Hematopoietic multipotent progenitor cell treated with erythropoietin and hydrocortisone succinate and interleukin-3 and kit ligand, for 4 days (in vitro differentiated cells): ENCODE measurements at regions not wholly inside any gene's neighbourhood (a gene's known extent, or its start where the extent isn't known, plus 50 kb on each side); places are given as distances from the start of the nearest gene placed in this dataset.
"Not testable (repeated sequence)": the region's sequence is repeated elsewhere in the genome, so short reads cannot be mapped to it uniquely, and the experiment has no call there.

Source experiments
- DNase-seq: peaks from one replicate; pipeline ENCODE4 v3.0.0-alpha.2; 2015

DNA sequence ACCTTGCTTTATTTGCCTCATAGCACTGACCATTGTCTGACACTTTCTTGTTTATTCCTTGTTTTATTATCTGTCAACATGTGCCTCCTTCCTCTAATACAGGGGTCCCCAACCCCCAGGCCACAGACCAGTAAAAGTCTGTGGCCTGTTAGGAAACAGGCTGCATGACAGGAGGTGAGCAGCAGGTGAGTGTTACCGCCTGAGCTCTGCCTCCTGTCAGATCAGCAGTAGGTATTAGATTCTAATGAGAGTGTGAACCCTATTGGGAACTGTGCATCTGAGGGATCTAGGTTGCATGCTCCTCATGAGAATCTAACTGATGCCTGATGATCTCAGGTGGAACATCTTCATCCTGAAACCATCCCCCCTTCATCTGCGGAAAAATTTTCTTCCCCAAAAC lies 228.0 kb downstream of the HINT1 start:
- DNase-seq: no peak

DNA sequence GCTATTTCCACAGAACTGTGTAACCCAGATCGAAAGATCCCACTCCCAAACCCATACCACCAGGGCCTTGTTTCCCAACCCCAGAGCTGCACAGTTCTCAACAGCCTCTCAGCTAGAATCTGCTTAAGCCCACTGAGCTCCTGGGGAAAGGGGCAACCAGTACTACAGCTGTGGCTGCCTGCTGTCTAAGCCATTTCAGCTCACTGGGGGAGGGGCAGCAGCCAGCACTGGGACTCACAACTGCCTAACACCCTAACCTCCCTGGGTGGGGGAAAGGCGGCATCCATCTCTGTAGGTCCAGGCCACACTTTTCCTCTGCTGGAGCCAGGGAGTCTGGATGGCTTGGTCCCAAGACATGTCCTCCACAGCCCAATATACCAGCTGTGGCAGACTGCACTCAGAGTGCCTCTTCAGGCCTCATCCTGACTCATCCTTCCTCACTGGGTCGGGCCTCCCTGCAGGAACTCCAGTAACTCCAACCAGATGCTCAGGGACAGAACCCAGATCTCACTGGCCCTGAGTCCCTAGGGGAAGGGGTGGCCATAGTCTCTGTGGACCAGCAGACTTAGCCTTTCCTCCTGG lies 241.4 kb downstream of the HINT1 start:
- DNase-seq: no peak

DNA sequence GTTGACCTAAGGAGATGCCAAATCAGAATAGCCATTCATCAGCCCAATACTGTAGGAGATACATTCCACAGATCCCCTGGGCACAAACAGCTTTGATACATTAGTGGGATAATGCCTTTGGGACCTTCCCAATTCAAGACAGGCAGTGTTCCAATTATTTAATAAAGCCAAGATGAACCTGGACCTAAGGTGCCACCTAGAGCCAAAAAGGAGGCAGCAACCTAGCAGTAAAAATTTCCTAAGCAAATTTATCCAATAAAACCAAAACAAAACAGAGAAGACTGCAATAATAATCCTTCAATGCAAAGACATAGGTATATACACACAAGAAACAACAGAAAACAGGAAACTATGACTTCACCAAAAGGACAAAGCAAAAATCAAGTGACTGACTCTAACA lies 253.0 kb downstream of the HINT1 start:
- no peak for DNase-seq

DNA sequence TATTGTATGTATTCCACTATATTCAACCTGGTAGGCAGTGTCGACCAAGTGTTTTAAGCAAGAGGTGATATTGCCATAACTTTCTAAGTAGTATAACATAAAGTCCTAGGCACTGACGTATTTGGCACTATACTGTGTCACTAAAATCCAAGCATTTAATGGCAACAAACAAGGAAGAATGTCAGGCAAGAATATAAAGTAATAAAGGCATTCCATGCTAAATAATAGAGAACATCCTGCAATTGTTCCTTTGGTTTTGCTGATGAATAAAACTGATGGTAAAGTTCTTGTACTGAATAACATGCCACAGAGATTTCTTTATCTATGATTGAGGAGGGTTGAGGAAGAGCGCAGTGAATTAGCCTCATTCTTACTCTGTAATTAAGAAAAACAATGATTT lies 256.9 kb downstream of the HINT1 start:
- no peak for DNase-seq

DNA sequence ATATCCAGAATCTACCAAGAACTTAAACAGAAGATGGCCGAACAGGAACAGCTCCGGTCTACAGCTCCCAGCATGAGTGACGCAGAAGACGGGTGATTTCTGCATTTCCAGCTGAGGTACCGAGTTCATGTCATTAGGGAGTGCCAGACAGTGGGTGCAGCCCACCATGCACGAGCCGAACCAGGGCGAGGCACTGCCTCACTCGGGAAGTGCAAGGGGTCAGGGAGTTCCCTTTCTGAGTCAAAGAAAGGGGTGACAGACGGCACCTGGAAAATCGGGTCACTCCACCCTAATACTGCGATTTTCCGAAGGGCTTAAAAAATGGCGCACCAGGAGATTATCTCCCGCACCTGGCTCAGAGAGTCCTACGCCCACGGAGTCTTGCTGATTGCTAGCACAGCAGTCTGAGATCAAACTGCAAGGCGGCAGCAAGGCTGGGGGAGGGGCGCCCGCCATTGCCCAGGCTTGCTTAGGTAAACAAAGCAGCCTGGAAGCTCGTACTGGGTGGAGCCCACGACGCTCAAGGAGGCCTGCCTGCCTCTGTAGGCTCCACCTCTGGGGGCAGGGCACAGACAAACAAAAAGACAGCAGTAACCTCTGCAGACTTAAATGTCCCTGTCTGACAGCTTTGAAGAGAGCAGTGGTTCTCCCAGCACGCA lies 267.4 kb downstream of the HINT1 start:
- not testable (repeated sequence) for DNase-seq

DNA sequence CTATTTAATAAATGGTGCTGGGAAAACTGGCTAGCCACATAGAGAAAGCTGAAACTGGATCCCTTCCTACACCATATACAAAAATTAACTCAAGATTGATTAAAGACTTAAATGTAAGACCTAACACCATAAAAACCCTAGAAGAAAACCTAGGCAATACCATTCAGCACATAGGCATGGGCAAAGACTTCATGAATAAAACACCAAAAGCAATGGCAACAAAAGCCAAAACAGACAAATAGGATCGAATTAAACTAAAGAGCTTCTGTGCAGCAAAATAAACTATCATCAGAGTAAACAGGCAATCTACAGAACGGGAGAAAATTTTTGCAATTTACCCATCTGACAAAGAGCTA lies 267.9 kb downstream of the HINT1 start:
- DNase-seq: not testable (repeated sequence)

DNA sequence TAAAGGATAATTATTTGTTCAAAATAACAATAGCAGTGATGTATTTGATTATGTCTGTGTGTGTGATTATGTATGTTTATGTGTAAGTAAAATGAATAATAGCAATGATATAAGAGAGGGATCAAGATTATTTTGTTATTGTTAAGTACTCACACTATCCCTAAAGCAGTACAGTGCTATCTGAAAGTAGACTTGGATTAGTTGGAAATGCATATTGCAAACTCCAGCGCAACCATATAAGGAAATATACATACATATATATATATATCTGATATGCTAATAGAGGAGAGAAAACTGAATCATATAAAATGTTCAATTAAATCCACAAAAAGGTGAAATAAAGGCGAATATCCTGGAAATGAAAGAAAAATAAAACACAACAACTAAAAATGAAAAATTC lies 268.4 kb downstream of the HINT1 start:
- DNase-seq: no peak

DNA sequence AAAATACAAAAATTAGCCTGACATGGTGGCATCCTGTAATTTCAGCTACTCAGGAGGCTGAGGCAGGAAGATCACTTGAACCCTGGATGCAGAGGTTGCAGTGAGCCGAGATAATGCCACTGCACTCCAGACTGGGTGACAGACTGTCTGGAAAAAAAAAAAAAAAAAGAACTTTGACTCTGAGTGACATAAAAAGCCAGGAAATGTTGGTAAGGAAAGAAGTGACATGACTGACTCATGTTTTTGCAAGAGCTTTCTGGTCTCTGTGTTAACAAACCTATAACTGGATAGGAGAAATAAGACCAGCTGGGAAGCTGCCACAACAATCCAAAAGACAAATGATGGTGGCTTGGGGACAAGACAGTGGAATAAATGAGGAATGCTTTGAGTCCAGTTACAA lies 272.1 kb downstream of the HINT1 start:
- no peak for DNase-seq

DNA sequence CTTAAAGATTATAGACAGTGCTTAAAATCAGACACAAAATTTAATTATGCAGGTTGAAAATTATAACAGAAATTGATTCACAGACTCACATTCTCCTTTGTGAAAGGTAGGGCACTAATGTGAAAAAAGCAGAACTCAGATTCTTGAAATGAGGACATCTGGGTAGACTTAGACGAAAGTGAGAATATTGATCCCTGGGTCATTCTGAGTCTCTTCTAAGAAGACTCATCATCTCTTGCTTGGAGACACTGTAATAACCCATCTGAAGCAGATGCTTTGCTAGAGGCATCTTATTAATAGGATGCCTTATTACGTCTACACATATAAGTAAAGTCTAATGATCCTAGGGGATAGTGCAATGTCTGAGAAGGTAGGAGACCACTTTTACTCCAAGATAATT lies 274.4 kb downstream of the HINT1 start:
- no peak for DNase-seq

DNA sequence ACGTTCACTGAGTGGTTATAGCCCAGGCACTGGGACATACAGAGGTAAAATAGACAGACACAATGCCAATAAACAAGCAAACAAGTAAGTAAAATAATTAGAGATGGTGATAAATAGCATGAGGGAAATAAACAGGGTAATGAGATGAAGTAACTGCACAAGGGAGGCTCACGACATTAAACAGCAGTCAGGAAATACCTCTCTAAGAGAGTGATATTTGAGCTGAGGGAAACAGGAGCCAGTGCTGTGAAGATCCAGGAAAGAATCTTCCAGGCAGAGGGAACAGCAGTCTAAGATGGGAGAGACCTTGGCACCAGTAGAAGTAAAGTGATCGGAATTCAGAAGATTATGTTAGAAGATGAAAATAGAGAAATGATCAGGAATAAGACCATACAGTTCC lies 279.4 kb downstream of the HINT1 start:
- no peak for DNase-seq

DNA sequence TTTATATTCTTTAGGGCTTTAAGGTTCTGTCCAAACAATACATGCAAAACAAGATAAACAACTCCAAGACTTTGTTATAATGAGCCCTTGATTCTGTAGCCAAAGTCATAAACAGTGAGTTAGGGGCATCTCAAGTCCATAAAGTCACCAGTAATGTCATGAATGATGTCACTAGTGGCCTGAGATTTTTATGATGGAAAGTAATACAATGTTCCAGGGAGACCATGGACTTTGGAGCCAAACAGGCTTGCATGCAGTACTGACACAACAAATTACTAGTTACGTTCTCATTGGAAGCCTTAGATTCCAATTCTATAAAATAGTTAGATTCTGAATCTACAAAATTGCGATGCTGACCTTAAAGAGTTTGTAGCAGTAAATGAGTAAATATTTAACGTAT lies 280.0 kb downstream of the HINT1 start:
- DNase-seq: no peak

DNA sequence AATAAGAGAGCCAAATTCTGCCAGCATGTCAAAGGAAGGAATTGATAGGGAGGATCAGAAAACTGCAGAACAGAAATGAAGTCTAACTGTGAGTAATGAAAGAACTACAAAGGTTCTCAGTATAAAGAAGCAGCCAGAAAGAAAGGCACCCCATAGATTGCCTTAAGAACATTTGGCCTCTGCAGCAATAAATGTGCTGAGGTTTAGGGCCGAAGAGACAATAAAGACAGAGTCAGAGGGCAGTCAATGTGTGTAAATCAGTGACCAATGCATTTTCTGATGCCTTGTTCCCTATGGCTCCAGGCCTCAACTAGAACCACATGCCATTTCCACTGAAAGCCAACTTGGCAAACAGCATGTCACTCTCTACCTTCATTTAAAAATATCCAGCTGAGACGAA lies 281.0 kb downstream of the HINT1 start:
- no peak for DNase-seq

DNA sequence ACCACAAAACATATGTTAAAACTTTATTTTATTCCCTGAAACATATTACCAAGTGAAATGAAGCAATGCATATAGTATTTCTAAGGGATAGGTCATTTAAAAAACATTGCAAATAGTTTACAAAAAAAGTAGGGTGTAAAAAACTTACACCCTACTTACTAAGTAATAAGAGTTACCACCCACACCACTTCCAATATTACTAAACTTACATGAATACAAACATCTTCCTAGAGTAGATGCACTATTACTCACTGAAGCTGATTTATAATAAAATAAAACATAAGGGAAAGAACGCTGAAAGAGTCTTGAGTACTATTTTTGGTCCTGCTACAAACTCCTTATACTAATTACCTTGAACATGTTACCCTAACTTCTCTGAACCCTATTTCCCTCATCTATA lies 289.4 kb downstream of the HINT1 start:
- DNase-seq: no peak

DNA sequence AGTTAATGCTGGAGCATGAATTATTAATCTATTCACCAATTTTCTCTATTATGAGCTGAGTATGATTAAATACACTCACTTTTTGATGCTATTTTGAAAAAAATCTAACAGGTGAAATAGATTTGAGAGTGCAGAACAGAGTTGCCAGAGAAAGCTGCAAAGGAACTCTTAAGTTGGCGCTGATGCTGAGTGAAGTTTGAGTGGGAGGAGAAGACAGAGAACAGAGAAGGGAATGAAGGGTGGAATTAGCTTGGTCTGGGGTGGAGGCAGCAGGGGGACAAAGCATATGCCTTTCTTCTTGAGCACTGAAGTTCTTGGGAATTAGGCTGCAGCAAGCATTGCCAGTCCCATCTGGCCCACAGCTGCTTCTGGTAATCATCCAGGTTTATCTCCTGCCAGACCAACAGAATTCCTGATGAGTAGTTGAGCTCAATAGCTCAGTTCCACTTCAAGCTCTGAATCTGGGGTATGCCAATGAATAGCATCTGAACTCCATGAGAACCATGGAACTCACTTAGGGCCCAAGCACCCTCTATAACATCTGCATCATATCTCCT lies 290.1 kb downstream of the HINT1 start:
- no peak for DNase-seq

DNA sequence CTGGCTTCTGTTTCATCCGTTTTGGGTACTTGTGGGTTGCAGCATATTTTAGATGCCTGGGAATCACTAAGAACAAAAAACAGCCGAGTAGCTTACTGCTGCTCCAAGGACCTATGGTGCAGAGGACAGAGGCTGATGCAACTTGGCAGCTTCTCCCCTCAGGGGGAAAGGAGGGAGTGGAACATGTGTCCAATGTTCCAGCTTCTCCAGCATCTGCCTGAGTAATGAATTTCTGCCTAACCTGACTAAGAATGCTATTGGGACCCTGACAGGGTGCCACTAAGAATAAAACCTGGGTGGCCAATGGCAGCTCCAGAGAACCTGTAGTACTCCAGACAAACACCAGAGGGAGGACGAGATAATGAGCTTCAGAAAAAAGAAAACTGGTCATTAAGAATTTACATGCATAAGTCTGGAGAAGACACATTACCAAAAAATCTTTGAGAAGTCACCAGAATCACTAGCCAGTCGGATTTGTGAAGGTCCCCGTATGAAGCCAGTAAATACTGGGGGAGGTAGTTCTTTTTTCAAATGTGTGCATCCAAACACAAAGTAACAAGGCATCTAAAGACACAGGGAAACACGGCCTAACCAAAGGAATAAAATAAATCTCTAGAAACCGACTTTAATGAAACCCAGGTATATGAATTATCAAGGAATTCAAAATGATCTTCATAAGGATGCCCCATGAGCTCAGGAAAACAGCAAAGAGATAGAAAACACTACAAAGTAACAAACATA lies 293.5 kb downstream of the HINT1 start:
- DNase-seq: peak; percentile 65

DNA sequence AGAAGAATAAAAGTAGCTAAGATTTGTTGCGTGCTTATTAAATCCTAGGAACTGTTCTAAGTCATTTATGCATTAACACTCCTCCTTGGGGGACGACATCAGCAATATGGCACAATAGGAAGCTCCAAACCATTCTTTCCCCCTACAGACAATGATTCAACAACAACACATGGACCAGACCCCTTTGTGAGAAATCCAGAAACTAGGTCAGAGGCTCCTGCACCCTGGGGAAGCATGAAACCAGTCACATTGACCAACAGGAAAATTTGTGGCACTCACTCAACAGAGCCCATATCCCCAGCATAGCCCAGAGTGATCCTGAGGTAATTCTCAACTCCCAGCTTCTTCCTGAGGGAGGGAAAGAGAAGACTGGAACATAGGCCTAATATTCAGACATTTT lies 294.4 kb downstream of the HINT1 start:
- DNase-seq: no peak

DNA sequence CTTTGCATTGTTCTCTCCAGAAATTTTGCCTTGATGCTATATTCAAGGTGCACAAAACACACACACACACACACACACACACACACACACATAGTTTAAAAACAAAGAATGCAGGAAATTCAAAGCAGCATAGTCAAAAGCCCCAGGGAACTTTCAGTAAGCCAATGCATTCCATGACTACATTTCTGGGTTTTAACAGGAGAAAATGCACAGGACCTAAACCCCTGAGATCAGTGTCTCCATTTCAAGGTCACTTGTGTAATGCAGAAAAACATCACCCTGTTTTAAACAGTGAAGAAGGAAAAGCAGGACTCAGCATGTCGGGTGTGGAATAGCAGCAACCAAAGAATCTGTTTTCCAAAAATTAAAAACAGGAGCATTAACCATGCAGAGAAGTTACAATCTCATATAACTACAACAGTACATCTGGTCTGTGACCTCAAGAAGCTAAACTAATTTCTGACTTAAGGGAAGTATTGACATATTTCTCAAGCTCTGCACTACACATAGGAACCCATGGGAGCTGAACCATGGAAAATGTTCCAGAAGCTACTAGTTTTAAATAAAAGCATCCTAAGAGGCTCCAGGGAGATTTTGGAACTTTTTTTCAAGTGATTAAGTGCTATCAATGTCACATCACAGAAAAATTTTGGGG lies 296.7 kb downstream of the HINT1 start:
- no peak for DNase-seq

DNA sequence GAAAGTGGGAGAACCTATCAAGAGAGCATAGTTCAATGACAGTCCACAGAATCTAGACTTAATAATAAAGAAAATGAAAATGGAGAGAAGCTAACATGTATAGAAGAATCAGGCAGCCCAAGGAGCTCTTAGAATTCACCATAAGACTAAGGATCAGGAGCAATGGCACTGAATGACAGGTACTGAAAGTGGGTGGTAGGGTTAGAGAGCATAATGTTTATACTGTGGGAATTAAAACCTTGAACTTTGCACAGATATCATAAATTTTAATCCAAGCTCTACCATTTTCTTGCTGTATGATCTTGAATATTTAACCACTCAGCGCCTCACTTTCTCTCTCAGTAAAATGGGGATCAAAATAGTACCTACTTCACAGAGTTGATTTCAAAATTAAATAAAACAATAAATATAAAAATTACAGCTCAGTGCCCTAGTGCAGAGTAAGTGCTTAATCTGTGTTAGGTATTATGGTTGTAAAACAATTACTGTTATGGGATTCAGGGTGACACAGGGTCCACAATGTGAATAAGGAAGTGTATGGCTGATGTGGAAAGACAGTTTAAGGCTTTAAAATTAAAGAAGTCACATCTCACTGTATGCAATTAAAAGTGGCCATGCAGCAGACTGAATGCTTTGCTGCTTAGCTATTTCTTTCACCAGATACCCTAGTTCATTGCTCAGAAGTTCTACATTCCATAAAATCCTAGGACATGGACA lies 319.8 kb downstream of the HINT1 start:
- DNase-seq: no peak

DNA sequence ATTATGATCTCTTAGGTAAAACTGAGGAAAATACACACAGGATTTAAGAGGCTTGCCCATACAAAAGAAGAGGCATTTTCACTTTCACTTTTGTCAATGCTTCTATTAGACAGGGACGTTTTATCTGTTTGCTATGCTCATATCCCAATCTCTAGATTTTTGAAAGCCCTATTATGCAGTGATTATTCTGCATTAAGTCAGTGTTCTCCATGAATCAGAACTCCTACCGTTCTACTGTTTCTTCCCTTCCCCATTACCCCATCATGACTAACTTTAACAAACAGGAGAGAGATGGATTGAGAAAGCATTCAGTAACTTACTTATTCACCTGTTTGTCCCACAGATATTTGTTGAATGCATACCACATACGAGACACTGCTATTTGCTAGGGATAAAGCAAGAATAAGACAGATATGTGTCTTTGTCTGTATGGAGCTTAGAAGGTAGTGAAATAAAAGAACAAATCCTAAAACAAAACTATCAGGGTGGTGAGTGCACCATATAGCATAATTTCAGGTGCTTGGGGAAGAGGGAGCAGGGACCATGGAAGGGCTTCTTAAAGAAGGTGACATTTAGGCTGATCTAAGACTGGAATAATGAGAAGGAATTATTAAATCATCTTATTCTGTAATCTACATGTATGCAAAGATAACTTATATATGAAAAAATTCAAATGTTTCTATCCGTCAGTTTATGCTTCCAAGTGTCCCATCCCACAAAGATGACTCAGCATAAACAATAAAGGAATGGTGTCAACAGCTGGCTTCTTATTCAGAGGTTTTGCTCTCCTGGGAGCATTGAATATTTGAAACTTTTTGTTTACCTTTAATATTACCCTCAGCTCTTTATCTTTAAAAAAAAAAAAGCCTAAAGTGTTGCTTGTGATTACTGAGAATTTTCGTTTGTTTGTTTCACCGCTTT lies 328.1 kb downstream of the HINT1 start:
- DNase-seq: peak; percentile 11

DNA sequence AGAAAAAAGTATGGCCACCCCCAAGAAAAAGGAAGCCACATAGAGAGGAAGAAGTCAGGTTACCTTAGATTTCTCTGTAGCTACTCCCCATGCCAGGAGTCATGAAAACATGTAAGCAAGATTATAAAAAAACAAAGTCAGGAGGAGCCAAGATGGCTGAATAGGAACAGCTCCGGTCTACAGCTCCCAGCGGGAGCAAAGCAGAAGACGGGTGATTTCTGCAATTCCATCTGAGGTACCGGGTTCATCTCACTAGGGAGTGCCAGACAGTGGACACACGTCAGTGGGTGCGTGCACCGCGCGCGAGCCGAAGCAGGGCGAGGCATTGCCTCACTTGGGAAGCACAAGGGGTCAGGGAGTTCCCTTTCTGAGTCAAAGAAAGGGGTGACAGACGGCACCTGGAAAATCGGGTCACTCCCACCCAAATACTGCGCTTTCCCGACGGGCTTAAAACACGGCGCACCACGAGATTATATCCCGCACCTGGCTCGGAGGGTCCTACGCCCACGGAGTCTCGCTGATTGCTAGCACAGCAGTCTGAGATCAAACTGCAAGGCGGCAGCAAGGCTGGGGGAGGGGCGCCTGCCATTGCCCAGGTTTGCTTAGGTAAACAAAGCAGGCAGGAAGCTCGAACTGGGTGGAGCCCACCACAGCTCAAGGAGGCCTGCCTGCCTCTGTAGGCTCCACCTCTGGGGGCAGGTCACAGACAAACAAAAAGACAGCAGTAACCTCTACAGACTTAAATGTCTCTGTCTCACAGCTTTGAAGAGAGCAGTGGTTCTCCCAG lies 347.3 kb downstream of the HINT1 start:
- not testable (repeated sequence) for DNase-seq

DNA sequence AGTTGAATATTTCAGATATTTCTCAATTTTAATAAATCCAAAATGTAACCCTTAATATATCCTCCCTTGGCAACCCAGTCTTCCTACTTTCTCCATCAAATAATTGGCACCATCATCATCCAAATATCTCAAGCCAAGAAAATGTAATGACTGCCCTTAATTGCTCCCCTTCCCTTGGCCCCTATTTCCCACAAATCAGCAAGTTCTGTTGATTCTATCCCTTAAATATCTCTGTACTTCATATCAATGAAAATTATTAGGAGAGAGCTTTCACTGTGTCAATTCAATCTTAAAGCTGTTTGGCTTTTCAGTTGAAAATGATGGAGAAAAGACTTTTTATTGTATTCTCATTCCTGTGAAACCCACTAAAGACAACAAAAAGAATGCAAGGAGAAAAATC lies 349.8 kb downstream of the HINT1 start:
- DNase-seq: no peak
